GM23338 (cell line): ENCODE measurements at regions not wholly inside any gene's neighbourhood (a gene's known extent, or its start where the extent isn't known, plus 50 kb on each side); places are given as distances from the start of the nearest gene placed in this dataset.

Experiments used
- ATAC-seq: fragments of 200-7000 bp; cut with Tn5 transposase; 3 replicates; pipeline ENCODE4 v1.9.1; 2020
- DNase-seq: peaks from one replicate; pipeline ENCODE4 v3.0.0-alpha.2; 2015; ENCODE audit warnings: low spot score
- H2AFZ ChIP-seq: fragments of 200-600 bp; sonication (generic); 2 replicates; pipeline ENCODE4 v1.8.0; 2016; ENCODE audit warnings: antibody characterized with exemption, mild to moderate bottlenecking, moderate library complexity
- H3F3A ChIP-seq: fragments of 200-600 bp; sonication (generic); replicated peaks from 2 replicates; pipeline ENCODE4 v1.8.0; 2017; ENCODE audit warnings: antibody characterized with exemption, mixed run types, low read depth
- H3K27ac ChIP-seq: fragments of 200-600 bp; sonication (generic); 2 replicates; pipeline ENCODE4 v1.6.1; 2016; ENCODE audit warnings: low read depth
- H3K27me3 ChIP-seq: fragments of 200-600 bp; sonication (generic); 2 replicates; pipeline ENCODE4 v1.8.0; 2016; ENCODE audit warnings: mild to moderate bottlenecking, mixed run types, moderate library complexity; ENCODE audit not compliant: insufficient read depth
- H3K36me3 ChIP-seq: fragments of 200-600 bp; sonication (generic); 2 replicates; pipeline ENCODE4 v1.8.0; 2016; ENCODE audit warnings: mild to moderate bottlenecking; ENCODE audit not compliant: insufficient read depth
- H3K4me1 ChIP-seq: fragments of 200-600 bp; sonication (generic); 2 replicates; pipeline ENCODE4 v1.8.0; 2016; ENCODE audit warnings: mild to moderate bottlenecking, moderate library complexity; ENCODE audit not compliant: insufficient read depth
- H3K4me2 ChIP-seq: fragments of 200-600 bp; sonication (generic); 2 replicates; pipeline ENCODE4 v1.7.1; 2017; ENCODE audit warnings: mixed run types
- H3K4me3 ChIP-seq: fragments of 200-600 bp; sonication (generic); 2 replicates; pipeline ENCODE4 v1.6.1; 2016; ENCODE audit warnings: mixed run types
- H3K79me2 ChIP-seq: fragments of 200-600 bp; sonication (generic); replicated peaks from 2 replicates; pipeline ENCODE4 v1.8.0; 2017; ENCODE audit warnings: mild to moderate bottlenecking; ENCODE audit not compliant: insufficient read depth
- H3K9me2 ChIP-seq: fragments of 200-600 bp; sonication (generic); 2 replicates; pipeline ENCODE4 v1.8.0; 2017; ENCODE audit not compliant: insufficient read depth
- H4K20me1 ChIP-seq: fragments of 200-600 bp; sonication (generic); replicated peaks from 2 replicates; pipeline ENCODE4 v1.8.0; 2017; ENCODE audit warnings: mild to moderate bottlenecking; ENCODE audit not compliant: insufficient read depth
- H3K27ac Mint-ChIP-seq: 2 replicates; pipeline ENCODE4 v1.8.0; 2020; ENCODE audit warnings: inconsistent platforms, mild to moderate bottlenecking, moderate library complexity, mixed read lengths
- H3K27me3 Mint-ChIP-seq: 3 replicates; pipeline ENCODE4 v1.8.0; 2022; ENCODE audit warnings: low read depth, mild to moderate bottlenecking, moderate library complexity, mixed read lengths, inconsistent platforms; ENCODE audit not compliant: insufficient read depth, poor library complexity
- H3K36me3 Mint-ChIP-seq: 3 replicates; pipeline ENCODE4 v1.8.0; 2021; ENCODE audit warnings: low read depth, mild to moderate bottlenecking, inconsistent platforms, moderate library complexity, mixed read lengths
- H3K4me1 Mint-ChIP-seq: 3 replicates; pipeline ENCODE4 v1.8.0; 2020; ENCODE audit warnings: mild to moderate bottlenecking, inconsistent platforms, mixed read lengths
- H3K4me3 Mint-ChIP-seq: 3 replicates; pipeline ENCODE4 v1.8.0; 2021; ENCODE audit warnings: moderate library complexity, mild to moderate bottlenecking, inconsistent platforms, mixed read lengths
- H3K9me3 Mint-ChIP-seq: 3 replicates; pipeline ENCODE4 v1.8.0; 2020; ENCODE audit warnings: moderate library complexity, mild to moderate bottlenecking, inconsistent platforms, mixed read lengths
- CREB1 ChIP-seq: fragments of 250-450 bp; sonication (Bioruptor Pico); IDR thresholded peaks from 2 replicates; pipeline ENCODE4 v1.5.0; 2020; ENCODE audit warnings: low read depth, mild to moderate bottlenecking, moderate library complexity
- ETS1 ChIP-seq: IDR thresholded peaks from 2 replicates; pipeline ENCODE4 v1.6.1; 2016; ENCODE audit warnings: antibody characterized with exemption
- EZH2phosphoT487 ChIP-seq: fragments of 200-600 bp; sonication (generic); IDR thresholded peaks from one replicate; pipeline ENCODE4 v1.8.1; 2018; ENCODE audit warnings: antibody characterized with exemption; ENCODE audit not compliant: unreplicated experiment
- JUNB ChIP-seq: IDR thresholded peaks from one replicate; pipeline ENCODE4 v1.6.1; 2016; ENCODE audit warnings: antibody characterized with exemption; ENCODE audit not compliant: unreplicated experiment
- NANOG ChIP-seq: IDR thresholded peaks from 2 replicates; pipeline ENCODE4 v1.6.1; 2016; ENCODE audit warnings: antibody characterized with exemption, borderline replicate concordance
- POLR2AphosphoS5 ChIP-seq: IDR thresholded peaks from 2 replicates; pipeline ENCODE4 v1.6.1; 2016; ENCODE audit warnings: antibody characterized with exemption, low read depth
- REST ChIP-seq: IDR thresholded peaks from one replicate; pipeline ENCODE4 v1.6.1; 2018; ENCODE audit warnings: antibody characterized with exemption; ENCODE audit not compliant: unreplicated experiment
- STAT1 ChIP-seq: IDR thresholded peaks from one replicate; pipeline ENCODE4 v1.6.1; 2016; ENCODE audit warnings: antibody characterized with exemption; ENCODE audit not compliant: unreplicated experiment
- ZNF114 ChIP-seq: fragments of 250-450 bp; sonication (Bioruptor Pico); IDR thresholded peaks from 2 replicates; pipeline ENCODE4 v1.5.0; 2020; ENCODE audit warnings: mild to moderate bottlenecking, moderate library complexity
- ZNF331 ChIP-seq: fragments of 250-450 bp; sonication (Bioruptor Pico); IDR thresholded peaks from 2 replicates; pipeline ENCODE4 v1.5.0; 2020; ENCODE audit warnings: low read depth, mild to moderate bottlenecking, moderate library complexity
- ZNF462 ChIP-seq: fragments of 250-450 bp; sonication (Bioruptor Pico); IDR thresholded peaks from 2 replicates; pipeline ENCODE4 v1.5.0; 2020; ENCODE audit warnings: mild to moderate bottlenecking, moderate library complexity

GRCh38 chr1:87642581-87643221 is 314.0 kb downstream of the LMO4 start (continued):
- TF ChIP-seq REST (no peak), CREB1 (CRISPR knock-in tag) (no peak)

- Histone ChIP-seq H3K4me1 (peaks cover 39% of the 10 kb centered on the region), H3K79me2 (no peaks in the 10 kb centered on the region), H3K4me2 (peak overlapping the region; percentile 64), H3K36me3 (no peaks in the 10 kb centered on the region), H3K4me3 (no peak overlapping the region), H3K27ac (peak overlapping the region; percentile 51; the same call in 1 of the 2 replicates), H3K27me3 (no peaks in the 10 kb centered on the region), H4K20me1 (no peaks in the 10 kb centered on the region), H3F3A (no peaks in the 10 kb centered on the region), H2AFZ (peak overlapping the region; percentile 41), H3K9me2 (no peaks in the 10 kb centered on the region; the same call in 1 of the 2 replicates)
- ATAC-seq, result no peak
- DNase-seq, result no peak
- peak overlapping the region; percentile 86 for H3K27ac Mint-ChIP-seq
- H3K27me3 Mint-ChIP-seq, result no peaks in the 10 kb centered on the region
- peaks cover 48% of the 10 kb centered on the region for H3K4me1 Mint-ChIP-seq
- peaks cover 7% of the 10 kb centered on the region; the same call in 2 of the 3 replicates for H3K36me3 Mint-ChIP-seq
- H3K4me3 Mint-ChIP-seq, result no peak overlapping the region
- peaks cover 7% of the 10 kb centered on the region for H3K9me3 Mint-ChIP-seq
- TF ChIP-seq JUNB (no peak), POLR2AphosphoS5 (no peak), ZNF462 (CRISPR knock-in tag) (no peak), STAT1 (no peak), ETS1 (no peak), NANOG (no peak), CREB1 (CRISPR knock-in tag) (no peak), ZNF331 (no peak), EZH2phosphoT487 (no peak), ZNF114 (CRISPR knock-in tag) (no peak)
Measured at GRCh38 chr1:87644033-87644578, 315.4 kb downstream of the LMO4 start.
